Esophagus muscularis mucosa (tissue), 4 donors: ENCODE measurements at regions not wholly inside any gene's neighbourhood (a gene's known extent, or its start where the extent isn't known, plus 50 kb on each side); places are given as distances from the start of the nearest gene placed in this dataset.

Experiments used
- DNase-seq: peaks from one replicate; pipeline ENCODE4 v3.0.0-alpha.2; 2017; ENCODE audit errors: extremely low spot score
- H3K27ac ChIP-seq, 4 donors: fragments of 200-600 bp; sonication (generic); replicated peaks in 1 of 4; 1 replicate in 3 of 4; 2 replicates in 1 of 4; pipeline ENCODE4 v1.5.1; 2016 to 2019; ENCODE audit warnings: mild to moderate bottlenecking in 1 of 4
- H3K27me3 ChIP-seq, 4 donors: fragments of 200-600 bp; sonication (generic); one replicate each; pipeline versions ENCODE4 v1.5.1 to v1.6.0; 2016 to 2019
- H3K36me3 ChIP-seq, 4 donors: fragments of 200-600 bp; sonication (generic); one replicate each; pipeline ENCODE4 v1.5.1; 2016 to 2019
- H3K4me1 ChIP-seq, 4 donors: fragments of 200-600 bp; sonication (generic); one replicate each; pipeline ENCODE4 v1.5.1; 2016 to 2019
- H3K4me3 ChIP-seq, 4 donors: fragments of 200-600 bp; sonication (generic); 1 replicate in 2 of 4; 2 replicates in 2 of 4; pipeline ENCODE4 v1.5.1; 2016 to 2019; ENCODE audit warnings: mild to moderate bottlenecking in 4 of 4, moderate library complexity in 1 of 4
- H3K9me3 ChIP-seq, 4 donors: fragments of 200-600 bp; sonication (generic); 1 replicate in 3 of 4; 2 replicates in 1 of 4; pipeline ENCODE4 v1.5.1; 2016 to 2019
- EP300 ChIP-seq: sonication (generic); formaldehyde crosslinking; IDR thresholded peaks from one replicate; pipeline ENCODE4 v1.6.1; 2017; ENCODE audit warnings: antibody characterized with exemption
- POLR2A ChIP-seq: fragments of 450-650 bp; IDR thresholded peaks from one replicate; pipeline ENCODE4 v1.6.1; 2017; ENCODE audit warnings: antibody characterized with exemption, moderate library complexity, mild to moderate bottlenecking, low read depth
- POLR2AphosphoS5 ChIP-seq, 2 donors: sonication (generic); formaldehyde crosslinking; IDR thresholded peaks; one replicate each; pipeline ENCODE4 v1.6.1; 2017; ENCODE audit warnings: antibody characterized with exemption in 2 of 2
- WGBS: methylation state at CpG from one replicate; pipeline ENCODE4 v1.1.5; 2018; 5-methylcytosine and 5-hydroxymethylcytosine counted together
- intact Hi-C: fragments of 100-400 bp; cut with DNase I; formaldehyde crosslinking; loops from one replicate; pipeline ENCODE4 v1.15.1; 2023
- TF ChIP-seq, protein P1 (sequence below), 3 experiments: fragments of 200-600 bp in 2 of 3; fragments of 450-650 bp in 1 of 3; sonication (generic) in 2 of 3; IDR thresholded peaks; one replicate each; pipeline ENCODE4 v1.5.1; 2017 to 2019; ENCODE audit warnings: antibody characterized with exemption in 3 of 3, mild to moderate bottlenecking in 2 of 3, moderate library complexity in 1 of 3

DNA sequence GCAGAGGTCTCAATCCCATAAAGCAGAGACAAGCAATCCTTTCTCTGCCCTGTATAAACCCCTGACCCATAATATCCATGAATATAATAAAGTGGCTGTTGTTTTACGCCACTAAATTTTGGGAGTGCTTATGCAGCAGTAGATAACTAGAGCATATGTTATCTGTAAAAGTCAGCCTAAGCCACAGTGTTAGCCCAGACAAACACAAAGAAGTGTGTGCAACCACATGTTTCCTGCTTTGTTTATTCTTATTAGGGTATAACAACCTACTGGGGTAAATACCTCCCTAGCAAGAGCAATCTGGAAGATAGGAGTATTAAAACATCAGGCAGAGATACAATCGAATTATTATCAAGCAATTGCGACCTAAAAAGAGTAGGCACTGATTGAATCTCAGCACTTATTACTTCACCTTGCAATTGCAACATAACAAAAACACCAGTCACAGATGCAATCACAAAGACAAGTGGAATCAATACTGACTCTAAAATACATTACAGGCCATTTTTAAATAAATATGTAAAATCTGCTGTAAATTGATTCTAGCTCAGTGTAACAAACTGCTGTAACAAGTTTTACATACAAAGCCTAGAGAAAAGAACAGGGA lies 94.6 kb upstream of the UBE2E2 start:
- H3K27ac ChIP-seq: no peak overlapping the region
- H3K27me3 ChIP-seq: no peaks in the 10 kb centered on the region
- DNase-seq: no peak
- H3K36me3 ChIP-seq: no peaks in the 10 kb centered on the region
- peaks cover 0 to 5% (median 4%) of the 10 kb centered on the region in 4 donors for H3K4me1 ChIP-seq
- H3K4me3 ChIP-seq: no peak overlapping the region
- TF ChIP-seq POLR2AphosphoS5 (IDR thresholded peaks at IDR 0.05) (no peak), EP300 (no peak), POLR2A (no peak)
- TF ChIP-seq, protein P1, sequence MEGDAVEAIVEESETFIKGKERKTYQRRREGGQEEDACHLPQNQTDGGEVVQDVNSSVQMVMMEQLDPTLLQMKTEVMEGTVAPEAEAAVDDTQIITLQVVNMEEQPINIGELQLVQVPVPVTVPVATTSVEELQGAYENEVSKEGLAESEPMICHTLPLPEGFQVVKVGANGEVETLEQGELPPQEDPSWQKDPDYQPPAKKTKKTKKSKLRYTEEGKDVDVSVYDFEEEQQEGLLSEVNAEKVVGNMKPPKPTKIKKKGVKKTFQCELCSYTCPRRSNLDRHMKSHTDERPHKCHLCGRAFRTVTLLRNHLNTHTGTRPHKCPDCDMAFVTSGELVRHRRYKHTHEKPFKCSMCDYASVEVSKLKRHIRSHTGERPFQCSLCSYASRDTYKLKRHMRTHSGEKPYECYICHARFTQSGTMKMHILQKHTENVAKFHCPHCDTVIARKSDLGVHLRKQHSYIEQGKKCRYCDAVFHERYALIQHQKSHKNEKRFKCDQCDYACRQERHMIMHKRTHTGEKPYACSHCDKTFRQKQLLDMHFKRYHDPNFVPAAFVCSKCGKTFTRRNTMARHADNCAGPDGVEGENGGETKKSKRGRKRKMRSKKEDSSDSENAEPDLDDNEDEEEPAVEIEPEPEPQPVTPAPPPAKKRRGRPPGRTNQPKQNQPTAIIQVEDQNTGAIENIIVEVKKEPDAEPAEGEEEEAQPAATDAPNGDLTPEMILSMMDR (IDR thresholded peaks at IDR 0.05): no peak
- intact Hi-C loops: no loop called here
- H3K9me3 ChIP-seq: no peaks in the 10 kb centered on the region
- WGBS: 82% methylated on average over 3 of the region's 3 CpGs

DNA sequence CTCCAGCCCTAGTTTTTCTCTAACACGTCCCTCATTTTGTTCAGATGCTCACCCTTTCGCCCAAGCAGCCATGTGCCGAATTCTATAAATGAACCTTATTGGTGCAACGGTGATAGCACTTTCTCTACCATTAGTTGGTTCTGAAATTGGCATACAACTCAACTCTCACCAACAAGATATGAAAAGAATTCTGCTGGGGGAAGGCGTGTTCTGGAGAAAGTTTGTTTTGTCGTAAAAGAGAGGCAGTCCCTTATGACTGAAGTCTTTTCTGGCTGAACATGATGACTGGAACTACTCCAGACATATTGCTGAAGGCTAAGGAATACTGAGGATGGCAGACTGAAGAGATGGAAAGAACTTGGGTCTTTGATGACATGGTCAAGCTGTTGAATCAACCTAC lies 91.8 kb upstream of the UBE2E2 start:
- Histone ChIP-seq H3K4me1 (peaks cover 0 to 30% (median 24%) of the 10 kb centered on the region in 4 donors), H3K9me3 (no peaks in the 10 kb centered on the region), H3K4me3 (no peak overlapping the region), H3K36me3 (no peaks in the 10 kb centered on the region), H3K27me3 (no peaks in the 10 kb centered on the region), H3K27ac (no peak overlapping the region)
- DNase-seq: no peak
- intact Hi-C loops: no loop called here
- 94% methylated on average over 6 of the region's 6 CpGs for WGBS
- TF ChIP-seq, protein P1 (IDR thresholded peaks at IDR 0.05): no peak
- TF ChIP-seq POLR2A (no peak), EP300 (no peak), POLR2AphosphoS5 (IDR thresholded peaks at IDR 0.05) (no peak)

DNA sequence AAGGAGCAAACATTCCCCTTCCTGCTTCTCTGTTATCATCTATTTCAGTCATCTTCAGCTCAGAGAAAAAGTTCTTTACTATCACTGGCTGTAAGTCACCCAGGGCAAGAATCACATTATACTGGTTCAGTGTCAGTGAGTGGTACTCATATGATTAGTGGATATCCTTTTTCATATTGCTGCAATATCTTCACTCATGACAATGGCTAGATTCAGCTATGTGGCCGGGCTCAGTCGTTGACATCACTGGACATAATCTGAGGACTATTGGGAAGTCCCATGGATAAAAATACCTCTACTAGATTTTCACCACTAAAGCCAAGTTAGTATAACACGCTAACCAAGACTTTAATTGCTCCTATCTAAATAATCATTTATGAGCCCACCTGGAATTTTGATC lies 91.3 kb upstream of the UBE2E2 start:
- 89% methylated on average over 3 of the region's 3 CpGs for WGBS
- no peaks in the 10 kb centered on the region for H3K9me3 ChIP-seq
- TF ChIP-seq, protein P1 (IDR thresholded peaks at IDR 0.05): no peak
- TF ChIP-seq POLR2A: no peak
- TF ChIP-seq POLR2AphosphoS5 (IDR thresholded peaks at IDR 0.05): no peak
- no peak for TF ChIP-seq EP300
- no peaks in the 10 kb centered on the region for H3K27me3 ChIP-seq
- DNase-seq: no peak
- H3K27ac ChIP-seq: no peak overlapping the region
- peaks cover 0 to 35% (median 28%) of the 10 kb centered on the region in 4 donors for H3K4me1 ChIP-seq
- intact Hi-C loops: no loop called here
- no peak overlapping the region for H3K4me3 ChIP-seq
- H3K36me3 ChIP-seq: no peaks in the 10 kb centered on the region

DNA sequence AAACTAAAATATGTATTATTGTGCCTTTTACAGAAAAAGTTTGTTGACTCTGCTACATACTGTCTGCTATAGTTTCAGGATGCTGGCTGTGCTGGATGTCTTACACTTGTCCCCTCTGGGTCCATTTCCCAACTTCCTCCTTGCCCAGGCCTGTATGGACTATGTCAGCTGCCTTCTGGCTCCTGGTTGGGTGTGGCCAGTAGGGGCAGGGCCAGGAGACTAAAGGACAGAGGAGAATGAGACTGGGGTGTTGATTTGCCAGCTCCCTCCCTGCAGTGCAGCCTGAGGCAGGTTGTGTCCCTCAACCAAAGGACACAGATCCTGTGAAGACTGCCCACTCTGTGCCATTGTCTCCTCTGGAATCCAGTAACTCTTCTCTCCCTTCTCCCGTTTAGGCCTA lies 90.6 kb upstream of the UBE2E2 start:
- Histone ChIP-seq H3K27ac (no peak overlapping the region), H3K9me3 (no peaks in the 10 kb centered on the region), H3K4me3 (no peak overlapping the region), H3K36me3 (no peaks in the 10 kb centered on the region), H3K4me1 (peaks cover 0 to 36% (median 29%) of the 10 kb centered on the region in 4 donors), H3K27me3 (no peaks in the 10 kb centered on the region)
- intact Hi-C loops: no loop called here
- no peak for DNase-seq
- TF ChIP-seq, protein P1 (IDR thresholded peaks at IDR 0.05): no peak
- TF ChIP-seq POLR2A: no peak
- no peak for TF ChIP-seq POLR2AphosphoS5 (IDR thresholded peaks at IDR 0.05)
- TF ChIP-seq EP300: no peak
- 100% methylated on average over 1 of the region's 1 CpG for WGBS

DNA sequence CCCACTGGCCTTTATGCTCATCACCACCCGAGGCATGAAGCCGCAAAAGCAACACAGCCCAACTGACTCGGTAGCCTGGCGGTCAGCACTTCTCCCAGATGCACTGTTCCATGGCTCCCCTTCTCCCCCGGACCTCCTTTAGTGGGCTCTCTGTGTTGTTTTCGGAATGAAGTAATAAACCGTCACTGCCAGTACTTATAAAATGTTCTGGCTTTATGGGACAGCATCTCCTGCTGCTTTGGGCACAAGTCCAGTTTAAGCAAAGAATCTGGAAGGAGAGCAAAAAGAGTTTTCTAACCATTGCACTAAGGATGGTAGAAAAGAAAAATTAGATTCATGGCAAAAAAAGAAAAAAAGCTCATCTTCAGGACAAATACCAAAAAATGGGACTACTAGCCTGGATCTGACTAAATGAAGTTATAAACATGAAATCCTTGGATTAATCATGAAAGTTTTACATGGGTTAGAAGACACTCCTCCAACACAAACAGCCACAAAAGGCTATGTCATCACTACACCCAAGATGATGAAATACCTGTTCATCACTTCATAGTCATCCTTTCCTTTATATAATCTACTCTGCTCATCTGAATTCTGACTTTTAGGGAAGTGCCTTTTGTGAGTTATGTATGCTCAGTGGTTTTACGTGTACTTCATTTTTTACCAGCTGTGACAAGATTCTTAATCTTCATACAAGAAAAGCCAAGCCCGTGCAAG lies 89.5 kb upstream of the UBE2E2 start:
- intact Hi-C loops: no loop called here
- TF ChIP-seq EP300 (no peak), POLR2AphosphoS5 (IDR thresholded peaks at IDR 0.05) (peak in 1 of 2 donors; percentile 42)
- Histone ChIP-seq H3K4me1 (peaks cover 0 to 36% (median 29%) of the 10 kb centered on the region in 4 donors), H3K36me3 (no peaks in the 10 kb centered on the region), H3K27ac (peak overlapping the region in 2 of 4 donors; percentile 45 to 47), H3K4me3 (no peak overlapping the region), H3K27me3 (no peaks in the 10 kb centered on the region), H3K9me3 (no peaks in the 10 kb centered on the region)
- DNase-seq: no peak
- 51% methylated on average over 9 of the region's 9 CpGs for WGBS
